ENCODE measurements at regions not wholly inside any gene's neighbourhood (a gene's known extent, or its start where the extent isn't known, plus 50 kb on each side); places are given as distances from the start of the nearest gene placed in this dataset.

- TF ChIP-seq, protein P1, sequence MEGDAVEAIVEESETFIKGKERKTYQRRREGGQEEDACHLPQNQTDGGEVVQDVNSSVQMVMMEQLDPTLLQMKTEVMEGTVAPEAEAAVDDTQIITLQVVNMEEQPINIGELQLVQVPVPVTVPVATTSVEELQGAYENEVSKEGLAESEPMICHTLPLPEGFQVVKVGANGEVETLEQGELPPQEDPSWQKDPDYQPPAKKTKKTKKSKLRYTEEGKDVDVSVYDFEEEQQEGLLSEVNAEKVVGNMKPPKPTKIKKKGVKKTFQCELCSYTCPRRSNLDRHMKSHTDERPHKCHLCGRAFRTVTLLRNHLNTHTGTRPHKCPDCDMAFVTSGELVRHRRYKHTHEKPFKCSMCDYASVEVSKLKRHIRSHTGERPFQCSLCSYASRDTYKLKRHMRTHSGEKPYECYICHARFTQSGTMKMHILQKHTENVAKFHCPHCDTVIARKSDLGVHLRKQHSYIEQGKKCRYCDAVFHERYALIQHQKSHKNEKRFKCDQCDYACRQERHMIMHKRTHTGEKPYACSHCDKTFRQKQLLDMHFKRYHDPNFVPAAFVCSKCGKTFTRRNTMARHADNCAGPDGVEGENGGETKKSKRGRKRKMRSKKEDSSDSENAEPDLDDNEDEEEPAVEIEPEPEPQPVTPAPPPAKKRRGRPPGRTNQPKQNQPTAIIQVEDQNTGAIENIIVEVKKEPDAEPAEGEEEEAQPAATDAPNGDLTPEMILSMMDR (IDR thresholded peaks at IDR 0.05) = no peak
- Histone ChIP-seq H3K4me1 (no peaks in the 10 kb centered on the region), H3K27ac (no peak overlapping the region), H3K4me3 (no peak overlapping the region), H3K9me3 (no peaks in the 10 kb centered on the region), H3K36me3 (no peaks in the 10 kb centered on the region), H3K27me3 (no peaks in the 10 kb centered on the region)
- no peak for DNase-seq
- ATAC-seq = no peak
- intact Hi-C loops (cut with DNase I) = no loop called here
Observed at GRCh38 chr1:214882616-214883015, 199.9 kb upstream of the KCNK2 start.

- TF ChIP-seq, protein P1 (IDR thresholded peaks at IDR 0.05) = no peak
- no peak for ATAC-seq
- DNase-seq = no peak
- Histone ChIP-seq H3K9me3 (no peaks in the 10 kb centered on the region), H3K27ac (no peak overlapping the region), H3K4me3 (no peak overlapping the region), H3K4me1 (no peaks in the 10 kb centered on the region), H3K27me3 (no peaks in the 10 kb centered on the region), H3K36me3 (no peaks in the 10 kb centered on the region)
- intact Hi-C loops (cut with DNase I) = no loop called here
Observed at GRCh38 chr1:214895011-214895600, 187.4 kb upstream of the KCNK2 start.

- DNase-seq (no peak), ATAC-seq (no peak)
- H3K27me3 ChIP-seq = no peaks in the 10 kb centered on the region
- no peak overlapping the region for H3K4me3 ChIP-seq
- TF ChIP-seq, protein P1 (IDR thresholded peaks at IDR 0.05) = no peak
- no peak overlapping the region for H3K27ac ChIP-seq
- H3K36me3 ChIP-seq = no peaks in the 10 kb centered on the region
- intact Hi-C loops (cut with DNase I) = no loop called here
- H3K9me3 ChIP-seq = no peaks in the 10 kb centered on the region
- no peaks in the 10 kb centered on the region for H3K4me1 ChIP-seq
Observed at GRCh38 chr1:214896921-214897320, 185.6 kb upstream of the KCNK2 start.

GRCh38 chr1:214897581-214897980, 185.0 kb upstream of the KCNK2 start:
- intact Hi-C loops (cut with DNase I) = no loop called here

GRCh38 chr1:214898161-214898560, 184.4 kb upstream of the KCNK2 start:
- H3K27me3 ChIP-seq = no peaks in the 10 kb centered on the region
- ATAC-seq = no peak
- intact Hi-C loops (cut with DNase I) = no loop called here
- TF ChIP-seq, protein P1 (IDR thresholded peaks at IDR 0.05) = no peak
- no peaks in the 10 kb centered on the region for H3K4me1 ChIP-seq
- no peak overlapping the region for H3K27ac ChIP-seq
- no peaks in the 10 kb centered on the region for H3K36me3 ChIP-seq
- H3K9me3 ChIP-seq = no peaks in the 10 kb centered on the region
- H3K4me3 ChIP-seq = no peak overlapping the region
- no peak for DNase-seq

More at GRCh38 chr1:214897581-214897980, 185.0 kb upstream of the KCNK2 start:
- ATAC-seq (no peak), DNase-seq (no peak)
- no peak overlapping the region for H3K27ac ChIP-seq
- TF ChIP-seq, protein P1 (IDR thresholded peaks at IDR 0.05) = no peak
- no peaks in the 10 kb centered on the region for H3K4me1 ChIP-seq
- no peaks in the 10 kb centered on the region for H3K36me3 ChIP-seq
- H3K9me3 ChIP-seq = no peaks in the 10 kb centered on the region
- H3K4me3 ChIP-seq = no peak overlapping the region
- no peaks in the 10 kb centered on the region for H3K27me3 ChIP-seq

- H3K4me3 ChIP-seq = no peak overlapping the region
- no peaks in the 10 kb centered on the region for H3K36me3 ChIP-seq
- TF ChIP-seq, protein P1 (IDR thresholded peaks at IDR 0.05) = no peak
- intact Hi-C loops (cut with DNase I) = no loop called here
- no peak for ATAC-seq
- no peaks in the 10 kb centered on the region for H3K9me3 ChIP-seq
- DNase-seq = no peak
- no peak overlapping the region for H3K27ac ChIP-seq
- H3K27me3 ChIP-seq = no peaks in the 10 kb centered on the region
- H3K4me1 ChIP-seq = no peaks in the 10 kb centered on the region
Observed at GRCh38 chr1:214898718-214899117, 183.8 kb upstream of the KCNK2 start.

Data from upper lobe of right lung (tissue), 1 donor.